ENCODE measurements at regions not wholly inside any gene's neighbourhood (a gene's known extent, or its start where the extent isn't known, plus 50 kb on each side); places are given as distances from the start of the nearest gene placed in this dataset.

DNA sequence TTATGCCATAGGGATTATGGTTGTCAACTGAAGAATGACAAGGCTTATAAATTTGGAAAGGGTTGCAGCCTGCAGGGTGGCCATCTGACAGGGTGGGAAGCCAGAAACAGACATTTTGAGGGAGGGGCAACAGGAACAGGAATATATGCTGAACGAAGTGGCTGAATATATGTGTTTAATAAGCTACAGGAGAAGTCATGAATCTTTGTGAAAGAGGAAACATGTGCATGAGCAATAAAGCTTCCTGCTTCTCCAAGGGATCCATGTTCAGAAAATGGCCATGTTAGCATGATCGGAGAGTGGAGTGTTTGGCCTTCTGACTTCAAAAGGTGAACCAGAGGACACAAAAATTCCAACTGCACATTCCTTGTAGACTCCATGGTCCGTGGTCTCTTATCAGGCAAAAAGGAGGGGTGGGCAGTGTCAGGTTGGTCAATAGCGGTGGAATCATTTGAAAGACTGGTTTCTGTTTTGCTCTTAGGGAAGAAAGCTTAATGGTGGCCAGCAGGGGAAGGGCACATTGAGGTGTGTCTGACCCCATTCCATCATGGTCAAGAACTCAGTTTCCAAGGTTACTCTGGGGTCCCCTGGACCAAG, 144.1 kb downstream of the SOCS6 start:
- DNase-seq = no peak

DNA sequence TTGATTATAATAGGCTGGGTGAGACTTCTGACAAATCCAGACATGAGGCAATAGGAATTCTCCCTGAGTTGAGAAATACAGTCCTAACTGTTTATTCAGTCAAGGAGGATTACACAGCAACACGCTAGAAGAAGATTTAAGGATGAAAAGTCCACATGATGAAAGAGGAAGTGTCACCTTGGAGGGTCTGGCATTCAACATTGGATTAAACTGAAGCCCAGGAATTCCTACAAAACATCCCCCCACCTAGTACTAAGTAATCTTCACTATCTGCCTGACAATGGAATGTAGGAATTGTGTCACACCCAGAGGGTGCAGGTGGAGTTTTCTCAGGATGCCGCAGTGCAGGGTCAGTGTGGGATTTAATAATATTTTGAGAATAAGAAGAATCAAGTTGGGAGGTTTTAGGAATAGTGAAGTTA, 142.4 kb downstream of the SOCS6 start:
- no peak for DNase-seq

DNA sequence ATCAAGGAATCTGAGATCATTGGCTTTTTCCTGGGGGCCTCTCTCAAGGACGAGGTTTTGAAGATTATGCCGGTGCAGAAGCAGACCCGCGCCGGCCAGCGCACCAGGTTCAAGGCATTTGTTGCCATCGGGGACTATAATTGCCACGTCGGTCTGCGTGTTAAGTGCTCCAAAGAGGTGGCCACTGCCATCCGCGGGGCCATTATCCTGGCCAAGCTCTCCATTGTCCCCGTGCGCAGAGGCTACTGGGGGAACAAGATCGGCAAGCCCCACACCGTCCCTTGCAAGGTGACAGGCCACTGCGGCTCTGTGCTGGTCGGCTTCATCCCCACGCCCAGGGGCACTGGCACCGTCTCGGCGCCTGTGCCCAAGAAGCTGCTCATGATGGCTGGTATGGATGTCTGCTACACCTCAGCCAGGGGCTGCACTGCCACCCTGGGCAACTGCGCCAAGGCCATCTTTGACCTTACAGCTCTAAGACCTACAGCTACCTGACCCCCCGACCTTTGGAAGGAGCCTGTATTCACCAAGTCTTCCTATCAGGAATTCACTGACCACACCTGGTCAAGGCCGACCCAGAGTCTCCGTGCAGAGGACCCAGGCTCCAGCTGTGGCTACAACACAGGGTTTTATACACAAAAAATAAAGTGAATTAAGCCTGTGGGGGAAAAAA, 141.8 kb downstream of the SOCS6 start:
- DNase-seq = no peak

DNA sequence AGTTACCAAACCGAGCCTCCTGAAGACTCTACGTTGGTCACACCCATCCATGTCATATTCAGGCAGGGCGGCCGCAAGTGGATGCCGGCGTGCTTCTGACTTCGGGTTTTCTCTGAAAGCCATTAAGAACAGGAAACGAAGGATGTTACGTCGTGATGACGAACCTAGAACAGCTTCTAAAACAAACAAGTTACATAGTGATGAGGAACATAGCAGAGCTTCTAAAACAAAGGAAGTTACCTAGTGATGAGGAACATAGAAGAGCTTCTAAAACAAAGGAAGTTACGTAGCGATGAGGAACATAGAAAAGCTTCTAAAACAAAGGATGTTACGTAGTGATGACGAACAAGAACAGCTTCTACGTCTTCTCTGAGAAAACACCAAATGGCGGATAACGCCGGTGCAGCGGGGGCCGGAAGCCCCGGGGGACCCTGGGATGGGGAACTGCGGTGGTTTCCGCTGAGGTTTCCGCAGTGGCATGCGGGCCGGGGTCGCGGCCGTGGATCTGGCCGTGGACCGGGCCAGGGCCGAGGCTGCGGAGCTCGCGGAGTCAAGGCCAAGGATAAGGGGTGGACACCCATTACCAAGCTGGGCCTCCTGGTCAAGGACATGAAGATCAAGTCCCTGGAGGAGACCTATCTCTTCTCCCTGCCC, 141.1 kb downstream of the SOCS6 start:
- DNase-seq = no peak

DNA sequence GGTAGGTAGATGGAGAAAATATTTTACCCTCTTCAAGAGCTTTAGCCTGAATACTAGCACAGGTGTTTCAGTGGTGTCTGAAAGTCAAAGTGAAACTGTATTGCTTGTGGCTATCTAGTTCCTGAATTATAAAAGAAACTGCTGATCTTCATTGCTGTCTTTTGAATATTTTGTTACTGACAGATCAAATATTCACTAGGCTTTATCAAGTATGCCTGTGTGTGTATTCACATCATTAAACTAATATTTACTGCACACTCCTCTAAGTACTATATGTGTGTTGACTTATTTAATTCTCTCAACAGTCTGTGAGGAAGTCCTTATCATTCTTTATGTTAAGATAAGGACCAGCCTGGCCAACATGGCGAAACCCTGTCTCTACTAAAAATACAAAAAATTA, 139.6 kb downstream of the SOCS6 start:
- no peak for DNase-seq

DNA sequence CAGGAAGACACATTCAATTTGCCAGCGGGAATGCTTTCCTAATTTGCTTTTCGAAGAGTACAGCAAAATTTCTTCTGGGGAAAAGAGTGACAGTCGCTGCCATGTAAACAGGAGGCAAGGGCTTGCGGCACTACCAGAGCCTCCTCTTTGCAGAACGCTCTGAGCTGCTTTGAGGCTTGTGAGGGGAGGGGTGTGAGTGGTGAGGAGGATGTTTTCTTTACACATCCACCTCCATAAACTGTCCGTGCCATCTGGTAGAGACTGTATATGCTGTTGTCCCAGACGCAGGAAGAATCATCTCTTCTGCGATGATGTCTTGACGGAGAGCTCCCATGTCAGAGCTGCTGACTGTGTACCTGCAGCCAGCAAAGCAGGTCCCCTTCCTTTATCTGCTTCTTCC, 138.0 kb downstream of the SOCS6 start:
- DNase-seq = no peak

DNA sequence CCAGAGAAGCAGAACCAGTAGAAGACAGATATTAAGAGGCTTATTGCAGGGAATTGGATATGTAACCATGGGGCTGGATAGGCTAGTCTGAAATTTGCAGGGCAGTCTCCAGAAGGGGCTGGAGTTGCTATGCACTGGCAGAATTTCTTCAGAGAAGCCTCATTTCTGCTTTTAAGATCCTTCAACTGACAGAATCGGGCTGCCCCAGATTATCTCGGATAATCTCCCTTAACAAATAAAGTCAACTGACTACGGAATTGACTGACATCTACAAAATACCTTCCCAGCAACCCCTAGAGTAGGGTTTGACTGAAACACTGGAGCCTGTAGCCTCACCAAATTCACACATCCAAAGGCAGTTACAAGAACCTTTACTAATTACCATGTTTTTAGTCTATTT, 136.4 kb downstream of the SOCS6 start:
- no peak for DNase-seq

DNA sequence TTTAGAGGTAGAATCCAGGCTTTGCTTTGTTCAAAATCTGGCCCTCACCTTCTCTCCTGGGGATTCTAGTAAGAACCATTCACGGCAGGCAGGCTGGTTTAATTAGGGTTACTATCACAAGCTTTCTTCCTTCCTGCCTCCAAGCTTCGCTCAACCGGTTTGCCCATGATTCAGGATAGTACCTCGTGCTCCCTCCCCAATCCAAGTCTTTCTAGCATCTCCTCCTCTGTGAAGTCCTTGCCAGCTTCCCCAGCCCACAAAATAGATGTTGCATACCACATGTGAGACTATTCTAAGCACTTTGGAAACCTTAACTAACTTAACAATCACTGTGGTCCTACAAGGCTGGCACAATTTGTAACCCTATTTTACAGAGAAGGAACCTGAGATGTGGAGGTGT, 135.1 kb downstream of the SOCS6 start:
- no peak for DNase-seq

DNA sequence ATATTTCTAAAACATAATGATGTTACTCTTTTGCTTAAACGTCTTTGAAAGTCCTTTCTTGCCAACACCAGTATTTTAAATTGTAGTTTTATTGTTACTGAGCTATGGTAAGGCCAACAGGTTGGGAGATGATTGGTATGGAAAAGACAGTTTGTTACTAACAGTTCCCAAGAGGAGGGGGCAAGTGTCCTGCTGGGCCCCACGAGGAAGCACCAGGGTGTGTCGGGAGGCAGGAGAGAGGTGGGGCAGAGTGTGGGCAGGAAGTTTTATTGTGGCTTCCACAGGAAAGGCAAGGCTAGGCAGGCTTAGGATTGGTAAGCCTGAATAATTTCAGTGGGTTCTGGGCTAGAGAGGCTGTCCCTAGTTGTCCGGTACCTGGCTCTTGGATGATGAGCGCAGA, 134.3 kb downstream of the SOCS6 start:
- DNase-seq = no peak

DNA sequence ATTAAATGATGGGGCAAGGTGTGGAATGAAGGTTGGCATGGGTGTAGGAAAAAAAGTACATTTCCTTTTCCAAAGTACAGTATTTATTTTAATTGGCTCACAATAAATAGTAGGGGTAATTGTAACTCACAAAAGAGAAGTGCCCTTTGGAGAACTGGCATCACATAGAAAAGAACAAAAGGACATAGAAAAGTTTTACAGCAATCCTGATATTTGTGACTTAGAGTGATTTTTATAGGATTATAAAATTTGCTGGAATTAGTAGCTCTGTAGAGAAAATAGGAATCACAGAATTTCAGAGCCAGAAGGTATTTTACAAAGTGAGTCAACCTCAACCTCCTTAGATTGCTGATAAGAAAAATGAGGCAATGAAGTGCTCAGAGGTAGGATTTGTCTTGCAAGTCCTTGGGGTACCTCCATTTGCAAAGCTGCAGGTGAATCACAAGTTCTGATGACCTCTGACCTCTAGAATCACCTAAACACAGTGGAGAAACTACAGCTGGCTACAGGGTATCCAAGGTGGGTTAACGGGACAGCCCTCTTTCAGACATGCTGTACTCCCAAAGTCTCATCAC, 133.6 kb downstream of the SOCS6 start:
- no peak for DNase-seq

DNA sequence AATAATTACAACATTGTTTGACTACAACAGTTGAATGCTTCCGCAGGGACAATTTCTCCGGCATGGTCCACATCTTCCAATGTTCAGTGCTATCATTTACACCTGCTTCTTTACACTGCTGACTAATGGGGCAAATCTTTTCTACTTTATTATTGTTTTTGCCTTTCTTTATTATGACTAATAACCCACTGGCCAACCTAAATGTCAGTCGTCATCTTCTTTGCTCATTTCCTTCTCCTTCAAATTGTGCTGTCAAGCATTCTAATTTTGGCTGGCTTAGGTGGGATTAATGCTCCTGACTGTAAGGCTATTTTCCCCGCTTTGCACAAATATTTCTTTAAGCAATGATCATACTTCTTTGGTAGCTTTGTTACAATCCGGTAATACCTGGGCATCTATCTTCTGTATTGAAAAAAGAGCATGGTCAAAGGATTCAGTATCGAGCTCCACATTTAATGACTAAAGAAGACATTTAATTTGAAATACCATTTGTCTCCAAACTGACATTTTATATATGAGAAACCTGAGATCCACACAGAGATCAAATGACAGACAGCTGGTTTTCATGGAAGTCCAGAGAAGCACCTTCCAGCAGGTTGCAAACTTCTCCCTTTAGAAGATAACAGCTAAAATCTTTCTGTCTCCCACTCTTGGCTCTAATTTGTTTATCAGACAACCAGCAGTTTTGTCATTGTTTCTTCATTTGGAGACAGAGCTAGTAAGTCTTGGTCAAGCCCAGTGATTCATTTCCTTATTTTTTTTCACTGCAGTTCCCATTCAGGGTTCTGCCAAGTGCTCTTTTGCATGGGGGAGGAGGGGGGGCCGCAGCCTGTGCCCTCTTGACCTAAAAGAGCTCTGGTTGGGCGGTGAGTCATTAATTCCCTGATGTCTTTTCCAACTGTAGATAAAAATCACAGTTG, 132.9 kb downstream of the SOCS6 start:
- no peak for DNase-seq

DNA sequence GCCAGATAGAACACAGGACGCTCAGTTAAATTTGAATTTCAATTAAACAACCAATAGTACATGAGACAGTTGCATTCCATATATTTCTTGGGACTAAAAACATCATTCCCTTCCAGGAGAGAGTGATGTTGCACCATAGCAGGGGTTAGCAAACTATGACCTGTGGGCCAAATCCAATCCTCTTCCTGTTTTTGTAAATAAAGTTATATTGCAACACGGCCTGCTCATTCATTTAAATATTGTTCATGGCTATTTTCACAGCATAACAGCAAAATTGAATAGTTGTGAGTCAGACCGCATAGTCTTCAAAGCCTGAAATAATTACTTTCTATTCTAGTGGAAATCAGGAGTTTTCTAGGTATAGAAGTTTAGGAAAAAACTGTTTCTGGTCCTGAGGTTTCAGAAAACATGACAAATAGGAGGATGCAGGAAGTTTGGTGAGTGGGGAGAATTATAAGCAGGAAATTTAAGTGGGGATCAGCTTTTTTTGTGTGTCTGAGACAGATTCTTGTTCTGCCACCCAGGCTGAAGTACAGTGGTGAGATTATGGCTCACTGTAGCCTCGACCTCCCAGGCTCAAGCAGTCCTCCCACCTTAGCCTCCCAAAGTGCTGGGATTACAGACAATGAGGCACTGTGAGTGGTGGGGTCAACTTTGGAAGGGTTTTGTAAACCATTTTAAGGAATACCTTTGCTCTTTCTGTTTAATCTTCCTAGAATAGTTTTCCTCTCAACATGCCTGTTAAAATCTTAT, 131.5 kb downstream of the SOCS6 start:
- DNase-seq = no peak

DNA sequence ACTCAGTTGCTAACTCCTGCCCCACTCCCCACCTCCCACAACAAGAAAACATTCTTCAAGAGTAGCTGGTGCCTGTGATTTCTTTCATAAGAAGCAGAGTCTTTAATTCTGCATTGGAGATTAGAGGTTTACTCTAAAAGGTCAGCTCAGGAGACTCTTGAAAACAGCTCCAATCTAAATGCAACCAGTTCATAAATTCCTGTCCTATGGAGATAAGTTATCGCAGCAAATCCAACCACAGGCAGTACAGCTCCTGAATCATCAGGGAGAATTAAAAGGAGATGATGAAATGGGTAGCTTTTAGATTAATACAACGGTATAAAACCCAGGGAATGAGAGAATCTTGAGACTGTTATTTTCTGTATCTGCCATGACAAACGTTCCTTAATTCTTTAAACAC, 130.7 kb downstream of the SOCS6 start:
- DNase-seq = no peak

DNA sequence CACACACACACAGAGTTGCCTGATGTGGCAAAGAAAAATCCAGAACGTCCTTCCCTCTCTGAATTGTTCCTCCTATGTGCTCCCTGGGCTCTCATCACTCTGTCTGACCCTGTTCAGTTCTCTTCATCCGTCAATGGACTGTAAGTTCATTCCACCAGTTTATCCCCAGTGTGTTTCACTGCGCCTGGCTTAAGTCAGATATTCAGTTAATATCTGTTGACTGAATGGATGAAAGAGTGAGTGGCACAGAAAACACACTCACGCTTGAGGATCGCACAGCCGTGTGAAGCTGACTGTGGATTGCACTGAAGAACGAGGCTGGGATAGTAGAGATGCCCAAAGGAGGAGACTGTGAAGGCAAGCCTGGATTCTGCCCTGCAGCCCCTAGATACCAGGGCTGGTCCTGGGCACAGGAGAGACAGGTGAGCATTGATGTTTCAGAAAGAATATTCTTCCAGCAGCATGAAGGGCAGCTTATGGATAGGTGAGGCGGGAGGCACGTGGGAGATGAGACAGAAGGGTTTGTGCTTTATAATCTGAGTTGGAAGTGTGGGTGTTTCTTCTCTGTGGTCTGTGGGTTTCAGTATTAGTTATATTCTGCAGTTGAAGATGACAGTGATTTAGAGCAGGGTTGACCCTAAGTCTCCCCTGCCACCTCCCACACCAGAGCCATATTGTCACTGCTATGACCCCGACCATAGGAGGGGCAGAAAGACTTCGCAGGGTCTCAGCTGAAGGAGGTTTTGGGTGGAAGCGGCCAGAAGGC, 129.9 kb downstream of the SOCS6 start:
- DNase-seq = no peak

DNA sequence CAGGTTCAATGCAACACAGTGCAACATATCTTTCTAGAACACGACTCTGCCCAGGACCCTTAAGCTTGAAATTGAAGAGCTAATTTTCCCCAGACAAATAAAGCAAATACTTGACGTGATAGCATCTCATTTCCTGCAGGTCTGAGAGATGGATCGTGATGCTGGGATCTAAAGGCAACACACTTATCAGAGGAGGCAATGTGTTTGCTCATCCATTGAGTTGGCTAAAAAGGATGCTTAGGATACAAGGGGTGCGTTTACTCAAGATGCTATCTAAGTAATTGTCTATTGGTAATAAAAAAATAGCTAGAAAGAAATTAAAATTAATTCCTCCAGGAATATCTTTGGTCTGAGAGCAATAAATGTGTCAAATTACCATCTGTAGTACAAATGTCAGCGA, 129.0 kb downstream of the SOCS6 start:
- no peak for DNase-seq

DNA sequence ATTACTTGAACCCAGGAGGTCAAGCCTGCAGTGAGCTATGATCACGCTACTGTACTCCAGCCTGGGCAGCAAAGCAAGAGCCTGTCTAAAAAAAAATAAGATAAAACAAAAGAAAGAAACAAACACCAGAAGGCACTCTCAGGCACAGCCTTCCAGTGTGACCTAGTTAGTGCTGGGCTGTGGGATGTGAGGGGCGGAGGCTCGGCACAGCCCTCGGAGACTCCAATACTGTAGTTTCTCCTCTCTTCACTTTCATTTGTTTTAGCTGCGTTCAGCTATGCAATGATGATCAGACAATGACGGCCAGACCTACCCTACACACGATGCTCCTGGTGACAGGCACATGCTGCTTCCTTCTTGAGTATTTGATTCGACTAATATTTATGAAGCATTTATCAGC, 127.7 kb downstream of the SOCS6 start:
- no peak for DNase-seq

DNA sequence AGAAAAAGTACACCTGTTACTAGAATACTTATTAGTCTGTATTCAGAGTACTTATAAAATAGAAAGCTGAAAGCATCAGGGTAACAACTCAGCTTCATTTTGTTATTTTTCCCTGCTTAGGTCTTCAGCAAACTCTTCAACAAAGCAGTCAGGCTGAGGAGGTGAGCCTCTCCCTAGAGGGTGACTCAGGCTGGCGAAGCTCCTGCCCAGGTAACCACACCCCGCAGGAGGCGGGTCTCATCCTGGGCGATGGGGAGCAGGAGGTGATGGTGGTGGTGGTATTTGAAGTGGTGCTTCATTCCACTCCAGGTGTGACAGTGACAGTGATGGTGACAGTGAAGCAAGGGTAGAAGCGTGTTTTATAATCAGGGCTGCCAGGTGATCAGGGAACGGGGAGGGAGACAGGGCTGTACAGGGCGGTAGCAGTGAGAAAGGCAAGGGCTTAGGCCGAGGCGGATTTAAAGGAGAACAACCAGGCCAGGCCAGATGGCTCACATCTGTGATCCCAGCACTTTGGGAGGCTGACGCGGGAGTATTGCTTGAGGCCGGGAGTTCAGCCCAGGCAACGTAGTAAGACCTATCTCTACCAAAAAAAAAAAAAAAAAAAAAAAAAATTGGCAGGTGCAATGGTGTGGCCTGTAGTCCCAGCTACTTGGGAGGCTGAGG, 127.1 kb downstream of the SOCS6 start:
- DNase-seq = no peak

DNA sequence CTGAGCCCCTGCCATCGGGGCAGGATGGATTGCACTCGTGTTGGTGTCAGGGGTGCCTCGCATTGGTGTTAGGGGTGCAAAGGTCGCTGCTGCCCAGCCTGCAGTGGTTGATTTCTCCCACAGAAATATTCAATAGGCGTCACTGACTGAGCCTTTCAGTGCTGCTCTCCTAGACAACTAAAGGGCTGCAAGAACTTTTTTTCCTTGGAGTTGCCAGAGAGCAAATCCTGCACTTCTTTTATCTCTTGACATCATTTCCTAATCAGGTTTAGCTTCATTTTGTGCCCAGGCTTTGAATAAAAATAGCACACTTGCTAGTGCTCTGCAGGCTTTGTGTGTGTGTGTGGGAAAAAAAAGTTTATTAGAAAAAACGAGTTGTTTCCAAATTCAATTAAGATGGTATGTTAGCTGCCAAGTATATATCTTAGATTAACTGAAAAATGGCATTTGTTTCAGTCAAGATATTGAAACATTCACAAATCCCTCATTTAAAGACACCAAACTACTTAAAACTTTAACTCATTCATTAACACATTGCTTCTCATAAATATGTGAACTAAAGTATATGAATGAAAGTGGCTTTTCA, 125.6 kb downstream of the SOCS6 start:
- no peak for DNase-seq

DNA sequence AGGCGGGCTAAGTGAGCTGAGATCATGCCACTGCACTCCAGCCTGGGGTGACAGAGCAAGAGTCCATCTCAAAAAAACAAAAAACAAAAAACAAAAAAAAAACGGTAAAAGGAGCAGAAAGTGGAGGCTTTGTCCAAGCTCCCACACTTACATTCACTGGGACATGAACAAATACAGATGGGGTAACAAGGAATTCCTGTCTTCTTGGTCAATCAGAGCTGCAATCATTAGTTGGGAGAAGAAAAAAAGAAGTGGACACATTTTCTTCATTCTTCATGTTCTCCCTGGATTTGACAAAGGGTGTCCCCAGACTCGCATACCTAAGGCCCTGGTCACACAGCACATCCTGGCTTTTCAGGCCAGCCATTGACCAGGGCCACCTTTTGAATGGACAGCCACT, 124.6 kb downstream of the SOCS6 start:
- DNase-seq = no peak

DNA sequence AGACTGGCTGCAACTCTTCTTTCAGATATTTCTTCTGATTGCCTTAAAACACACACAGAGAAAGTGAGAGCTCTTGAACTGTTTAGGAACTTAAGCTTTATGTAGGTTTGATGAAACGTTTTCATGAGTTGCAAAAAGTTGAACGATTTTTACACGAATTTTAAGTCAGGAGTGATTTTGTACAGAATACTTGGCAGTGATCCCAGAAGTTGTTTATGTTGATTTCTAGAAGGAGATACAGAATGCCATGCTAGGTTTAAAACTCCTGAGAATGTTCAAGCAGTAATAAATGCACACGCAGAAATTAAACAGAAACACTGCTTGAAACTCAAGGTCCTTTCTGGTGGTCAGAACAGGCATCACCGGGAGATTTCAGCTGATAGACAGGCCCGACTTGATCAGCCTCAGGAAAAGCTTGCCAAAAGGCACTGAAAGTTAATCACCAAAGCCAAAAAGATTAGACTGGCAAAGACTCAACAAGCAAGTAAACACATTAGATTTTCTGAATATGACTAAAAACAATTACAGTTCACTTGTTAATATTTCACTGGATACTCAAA, 123.1 kb downstream of the SOCS6 start:
- DNase-seq = no peak
